T-helper 2 cell treated with Interferon-gamma antibody and Interleukin-4, amounts not matched to agents 5 μg/mL and 100 μg/mL, for 36 hours (primary cell): ENCODE measurements at regions not wholly inside any gene's neighbourhood (a gene's known extent, or its start where the extent isn't known, plus 50 kb on each side); places are given as distances from the start of the nearest gene placed in this dataset.

Experiments
- DNase-seq: peaks from one replicate; pipeline ENCODE4 v3.0.0; 2021; ENCODE audit warnings: low spot score
- H3K27ac Mint-ChIP-seq: one replicate; pipeline ENCODE4 v1.8.0; 2021; ENCODE audit warnings: mild to moderate bottlenecking, mixed read lengths
- H3K27me3 Mint-ChIP-seq: one replicate; pipeline ENCODE4 v1.8.0; 2021; ENCODE audit warnings: low read depth, mixed read lengths
- H3K36me3 Mint-ChIP-seq: one replicate; pipeline ENCODE4 v1.8.0; 2021; ENCODE audit warnings: low read depth, mixed read lengths
- H3K4me1 Mint-ChIP-seq: one replicate; pipeline ENCODE4 v1.8.0; 2021; ENCODE audit warnings: low read depth, mixed read lengths
- H3K4me3 Mint-ChIP-seq: one replicate; pipeline ENCODE4 v1.8.0; 2022; ENCODE audit warnings: mild to moderate bottlenecking, moderate library complexity, mixed read lengths
- H3K9me3 Mint-ChIP-seq: one replicate; pipeline ENCODE4 v1.8.0; 2021; ENCODE audit warnings: mixed read lengths

GRCh38 chr15:66937588-66937987, 127.8 kb upstream of the SMAD3 start:
- Mint-ChIP-seq H3K4me1 (peaks cover 6% of the 10 kb centered on the region), H3K9me3 (peaks cover 29% of the 10 kb centered on the region), H3K36me3 (no peaks in the 10 kb centered on the region), H3K27me3 (no peaks in the 10 kb centered on the region), H3K4me3 (no peak overlapping the region), H3K27ac (no peak overlapping the region)
- DNase-seq: no peak

DNA sequence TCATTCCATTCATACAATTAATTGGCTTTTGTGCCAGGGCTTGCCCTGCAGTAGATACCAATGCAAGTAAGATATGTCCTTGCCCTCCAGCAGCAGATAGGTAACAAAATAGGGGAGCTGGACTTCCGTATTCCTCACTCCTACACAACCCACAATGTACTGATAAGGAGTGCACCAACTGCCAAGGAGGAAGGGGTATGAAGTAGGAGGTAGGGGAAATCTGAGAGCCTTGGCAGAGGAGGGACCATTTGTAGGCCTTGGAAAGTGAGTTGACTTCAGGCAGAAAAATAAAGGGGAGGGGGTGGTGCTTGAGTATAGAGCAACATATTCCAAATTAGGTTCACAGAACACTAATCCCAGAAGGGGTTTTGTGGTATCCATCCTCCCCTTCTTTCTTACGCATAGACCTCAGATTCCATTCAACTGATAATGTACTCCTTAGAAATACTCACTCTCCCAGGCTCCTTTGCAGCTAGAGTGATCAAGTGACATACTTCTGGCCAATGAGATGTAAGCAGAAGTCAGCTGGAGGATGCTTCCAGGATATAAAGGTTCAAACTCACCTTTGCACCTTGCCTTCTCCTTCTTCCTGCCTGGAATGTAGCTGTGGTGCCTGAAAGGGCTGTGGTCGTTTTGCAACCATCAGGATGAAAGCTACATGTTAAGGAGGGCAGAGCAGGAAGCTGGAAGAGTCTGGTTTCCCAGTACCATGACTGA, 127.1 kb upstream of the SMAD3 start:
- Mint-ChIP-seq H3K27ac (no peak overlapping the region), H3K9me3 (peaks cover 22% of the 10 kb centered on the region), H3K27me3 (no peaks in the 10 kb centered on the region), H3K4me3 (no peak overlapping the region), H3K4me1 (peaks cover 6% of the 10 kb centered on the region), H3K36me3 (no peaks in the 10 kb centered on the region)
- no peak for DNase-seq

- no peaks in the 10 kb centered on the region for H3K36me3 Mint-ChIP-seq
- H3K27me3 Mint-ChIP-seq: no peaks in the 10 kb centered on the region
- peaks cover 17% of the 10 kb centered on the region for H3K9me3 Mint-ChIP-seq
- H3K4me1 Mint-ChIP-seq: peaks cover 6% of the 10 kb centered on the region
- no peak overlapping the region for H3K4me3 Mint-ChIP-seq
- H3K27ac Mint-ChIP-seq: no peak overlapping the region
- no peak for DNase-seq
These were observed 126.4 kb upstream of the SMAD3 start for GRCh38 chr15:66939016-66939415.

- Mint-ChIP-seq H3K36me3 (no peaks in the 10 kb centered on the region), H3K4me1 (peaks cover 6% of the 10 kb centered on the region), H3K27ac (no peak overlapping the region), H3K27me3 (no peaks in the 10 kb centered on the region), H3K9me3 (peaks cover 11% of the 10 kb centered on the region), H3K4me3 (no peak overlapping the region)
- DNase-seq: no peak
These were observed 125.9 kb upstream of the SMAD3 start for GRCh38 chr15:66939451-66940023.

GRCh38 chr15:66940368-66940767, 125.0 kb upstream of the SMAD3 start:
- no peak overlapping the region for H3K27ac Mint-ChIP-seq
- no peaks in the 10 kb centered on the region for H3K27me3 Mint-ChIP-seq
- peaks cover 11% of the 10 kb centered on the region for H3K9me3 Mint-ChIP-seq
- H3K4me1 Mint-ChIP-seq: peaks cover 6% of the 10 kb centered on the region
- no peaks in the 10 kb centered on the region for H3K36me3 Mint-ChIP-seq
- H3K4me3 Mint-ChIP-seq: no peak overlapping the region
- DNase-seq: peak; percentile 10

DNA sequence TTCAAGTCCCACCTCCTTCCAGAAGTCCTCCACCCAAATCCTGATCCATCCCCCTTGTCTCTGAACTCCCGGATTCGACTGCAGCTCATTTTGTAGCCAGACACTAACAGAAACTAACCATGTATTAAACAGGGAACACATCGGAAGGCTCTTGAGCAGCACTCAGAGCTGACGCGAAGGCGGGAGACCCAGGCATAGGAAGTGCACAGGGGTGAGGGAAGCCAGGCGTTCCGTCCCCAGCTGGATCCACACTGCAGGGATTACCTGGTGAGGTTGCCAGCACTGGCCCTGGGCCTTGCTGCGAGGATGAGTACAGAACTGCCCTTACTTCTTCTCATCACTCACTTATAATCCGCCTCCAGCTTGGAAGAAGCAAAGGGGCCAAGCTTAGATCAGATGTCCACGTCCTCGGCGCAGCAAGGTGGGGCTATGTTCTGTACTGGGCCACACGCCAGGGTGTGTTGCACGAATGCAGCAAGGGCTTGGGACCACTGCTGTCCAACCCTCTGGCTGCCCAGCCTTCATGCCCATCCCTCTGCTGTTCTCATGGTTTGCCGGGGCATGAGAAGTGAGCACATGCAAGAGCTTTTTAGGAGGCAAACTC, 124.2 kb upstream of the SMAD3 start:
- Mint-ChIP-seq H3K27ac (no peak overlapping the region), H3K4me1 (peaks cover 5% of the 10 kb centered on the region), H3K4me3 (no peak overlapping the region), H3K9me3 (peaks cover 11% of the 10 kb centered on the region), H3K36me3 (no peaks in the 10 kb centered on the region), H3K27me3 (peaks cover 2% of the 10 kb centered on the region)
- no peak for DNase-seq

DNA sequence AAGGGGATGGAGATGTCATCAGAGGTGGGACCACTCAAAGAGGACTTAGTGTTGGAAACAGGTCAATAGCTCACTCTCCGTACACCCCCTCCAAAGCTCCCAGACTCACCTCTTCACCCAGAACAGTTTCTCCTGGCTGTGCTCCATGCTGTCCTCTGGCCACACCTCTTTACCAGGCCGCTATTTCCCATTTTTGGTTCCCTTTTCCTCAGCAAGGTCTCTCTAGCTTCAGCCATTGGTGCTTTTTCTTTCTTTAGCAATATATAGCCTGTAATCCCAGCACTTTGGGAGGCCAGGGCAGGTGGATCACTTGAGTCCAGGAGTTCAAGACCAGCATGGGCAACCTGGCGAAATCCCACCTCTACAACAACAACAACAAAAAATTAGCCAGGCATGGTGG, 123.6 kb upstream of the SMAD3 start:
- Mint-ChIP-seq H3K4me3 (no peak overlapping the region), H3K27ac (no peak overlapping the region), H3K27me3 (peaks cover 2% of the 10 kb centered on the region), H3K36me3 (no peaks in the 10 kb centered on the region), H3K4me1 (peaks cover 5% of the 10 kb centered on the region), H3K9me3 (peaks cover 9% of the 10 kb centered on the region)
- DNase-seq: no peak

DNA sequence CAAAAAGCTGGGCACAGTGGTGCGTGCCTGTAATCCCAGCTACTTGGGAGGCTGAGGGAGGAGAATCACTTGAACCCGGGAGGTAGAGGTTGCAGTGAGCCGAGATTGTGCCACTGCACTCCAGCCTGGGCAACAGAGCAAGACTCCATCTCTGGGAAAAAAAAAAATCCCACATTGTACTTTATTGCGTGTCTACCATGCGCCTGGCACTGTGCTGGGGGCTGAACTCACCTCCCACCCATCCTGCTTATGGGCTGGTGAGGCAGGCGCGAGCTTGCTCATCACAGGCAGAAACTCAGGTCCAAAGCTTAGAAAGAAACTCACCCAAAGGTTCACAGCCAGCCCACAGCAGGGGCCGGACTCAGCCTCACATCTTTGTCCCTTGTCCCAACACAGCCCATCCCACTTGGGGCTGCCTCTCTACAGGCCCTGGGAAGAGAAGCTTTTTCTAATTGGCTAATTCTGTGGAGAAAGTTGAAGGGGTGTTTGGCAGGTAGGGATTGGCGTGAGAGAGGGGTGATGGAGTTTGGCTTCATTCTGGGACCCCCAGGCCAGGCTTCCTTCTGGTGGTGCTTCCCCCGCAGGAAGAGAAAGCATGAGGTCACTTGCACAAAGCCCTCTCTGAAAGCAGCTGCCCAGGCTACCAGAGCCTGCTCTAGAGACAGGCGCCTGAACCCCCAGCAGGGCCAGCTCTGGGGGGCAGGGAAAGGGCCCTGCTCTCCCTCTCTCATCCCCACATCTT, 122.6 kb upstream of the SMAD3 start:
- Mint-ChIP-seq H3K4me1 (peaks cover 9% of the 10 kb centered on the region), H3K36me3 (no peaks in the 10 kb centered on the region), H3K27ac (no peak overlapping the region)

DNA sequence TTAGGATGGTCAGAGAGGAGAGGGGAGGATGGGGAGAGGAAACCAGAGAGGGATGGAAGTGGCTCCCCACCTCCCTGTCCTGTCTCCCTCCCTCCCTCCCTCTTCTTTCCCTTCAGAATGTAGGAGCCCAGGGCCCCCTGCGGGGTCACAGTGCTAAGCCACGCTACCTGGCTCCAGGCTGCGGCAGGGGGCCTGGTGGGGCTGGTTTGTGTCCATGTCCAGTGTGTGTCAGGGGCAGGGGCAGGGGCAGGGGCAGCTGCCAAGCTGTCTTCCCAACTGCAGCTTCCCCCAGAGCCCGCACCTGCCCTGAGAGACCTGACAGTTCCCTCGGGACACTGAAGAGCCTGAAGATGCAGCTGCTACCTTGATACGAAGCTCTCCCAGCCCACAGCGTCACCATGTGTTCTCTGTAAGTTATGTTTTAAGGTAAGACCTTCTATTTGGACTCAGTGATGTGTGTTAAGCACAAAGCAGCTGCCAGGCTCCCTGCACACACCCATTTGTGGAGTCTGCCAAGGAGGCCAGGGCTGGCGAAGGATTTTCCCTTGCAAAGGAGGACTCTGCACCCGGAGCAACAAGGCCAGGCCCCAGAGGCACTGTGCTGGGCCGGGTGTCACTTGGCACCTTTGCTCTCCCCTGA, 121.8 kb upstream of the SMAD3 start:
- H3K9me3 Mint-ChIP-seq: no peaks in the 10 kb centered on the region
- peaks cover 2% of the 10 kb centered on the region for H3K27me3 Mint-ChIP-seq
- H3K4me3 Mint-ChIP-seq: no peak overlapping the region
- no peak overlapping the region for H3K27ac Mint-ChIP-seq
- H3K36me3 Mint-ChIP-seq: no peaks in the 10 kb centered on the region
- DNase-seq: no peak
- H3K4me1 Mint-ChIP-seq: peaks cover 14% of the 10 kb centered on the region

More for the DNA sequence above, 122.6 kb upstream of the SMAD3 start:
- Mint-ChIP-seq H3K27me3 (peaks cover 2% of the 10 kb centered on the region), H3K9me3 (peaks cover 2% of the 10 kb centered on the region), H3K4me3 (no peak overlapping the region)
- DNase-seq: no peak

- peaks cover 18% of the 10 kb centered on the region for H3K4me1 Mint-ChIP-seq
These were observed 121.3 kb upstream of the SMAD3 start for GRCh38 chr15:66944121-66944520.

GRCh38 chr15:66945286-66945685, 120.1 kb upstream of the SMAD3 start:
- H3K4me3 Mint-ChIP-seq: no peak overlapping the region
- no peak for DNase-seq
- H3K27me3 Mint-ChIP-seq: peaks cover 5% of the 10 kb centered on the region
- H3K36me3 Mint-ChIP-seq: no peaks in the 10 kb centered on the region
- no peaks in the 10 kb centered on the region for H3K9me3 Mint-ChIP-seq
- H3K4me1 Mint-ChIP-seq: peaks cover 18% of the 10 kb centered on the region
- H3K27ac Mint-ChIP-seq: no peak overlapping the region

More at GRCh38 chr15:66944121-66944520, 121.3 kb upstream of the SMAD3 start:
- Mint-ChIP-seq H3K27me3 (peaks cover 2% of the 10 kb centered on the region), H3K36me3 (no peaks in the 10 kb centered on the region), H3K4me3 (no peak overlapping the region), H3K27ac (no peak overlapping the region), H3K9me3 (no peaks in the 10 kb centered on the region)
- DNase-seq: no peak

DNA sequence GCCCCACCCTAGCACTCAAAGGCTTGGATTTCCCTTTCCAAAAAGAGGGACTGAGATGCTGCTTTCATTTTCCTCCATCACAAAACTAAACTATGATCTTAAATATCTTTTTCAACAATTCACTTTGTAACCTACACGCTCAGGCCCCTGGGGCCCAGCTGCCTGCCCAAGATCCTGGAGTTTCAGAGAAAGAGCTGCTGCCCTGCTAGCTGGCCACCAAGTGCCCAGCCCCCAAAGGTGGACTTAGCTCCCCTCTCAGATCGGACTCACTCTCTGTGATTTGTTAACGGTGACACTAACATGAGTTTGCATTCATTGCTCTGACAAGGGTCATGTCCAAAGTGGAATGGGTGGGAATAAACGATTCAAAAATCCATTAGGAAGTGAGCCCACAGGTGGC, 119.6 kb upstream of the SMAD3 start:
- H3K27ac Mint-ChIP-seq: no peak overlapping the region
- H3K4me1 Mint-ChIP-seq: peaks cover 14% of the 10 kb centered on the region
- H3K9me3 Mint-ChIP-seq: no peaks in the 10 kb centered on the region
- no peaks in the 10 kb centered on the region for H3K36me3 Mint-ChIP-seq
- no peak overlapping the region for H3K4me3 Mint-ChIP-seq
- H3K27me3 Mint-ChIP-seq: peaks cover 9% of the 10 kb centered on the region
- no peak for DNase-seq

GRCh38 chr15:66946578-66947164, 118.7 kb upstream of the SMAD3 start:
- no peaks in the 10 kb centered on the region for H3K36me3 Mint-ChIP-seq
- DNase-seq: peak; percentile 57
- H3K27ac Mint-ChIP-seq: no peak overlapping the region
- H3K4me1 Mint-ChIP-seq: peaks cover 14% of the 10 kb centered on the region
- peaks cover 15% of the 10 kb centered on the region for H3K27me3 Mint-ChIP-seq
- no peaks in the 10 kb centered on the region for H3K9me3 Mint-ChIP-seq
- no peak overlapping the region for H3K4me3 Mint-ChIP-seq
